IMR-90 (cell line): ENCODE measurements at regions not wholly inside any gene's neighbourhood (a gene's known extent, or its start where the extent isn't known, plus 50 kb on each side); places are given as distances from the start of the nearest gene placed in this dataset.

Experiments
- ATAC-seq: fragments of 200-7000 bp; cut with Tn5 transposase; 2 replicates; pipeline ENCODE4 v1.9.1; 2020; ENCODE audit warnings: low read depth, mild to moderate bottlenecking, moderate library complexity
- BruUV-seq: library from RNA; stranded (reverse); fragments of 400-500 nt; replicated peaks from 2 replicates; lab custom pipeline; 2021; lab: Mats Ljungman, UMichigan
- CTCF ChIA-PET: fragments of 300-600 bp; formaldehyde crosslinking; extraction: SDS; loops from one replicate; lab custom pipeline; 2021; ENCODE audit warnings: antibody characterized with exemption; lab: Yijun Ruan, JAX
- POLR2A ChIA-PET: fragments of 300-600 bp; sonication (Branson Sonifier 250); formaldehyde crosslinking; loops from one replicate; lab custom pipeline; 2022; ENCODE audit warnings: antibody characterized with exemption; ENCODE audit not compliant: unreplicated experiment; lab: Charles Lee
- DNase-seq: peaks from one replicate; pipeline ENCODE4 v3.0.0; 2013
- H2AFZ ChIP-seq: replicated peaks from 2 replicates; pipeline ENCODE3; 2013; ENCODE audit warnings: low read length, mild to moderate bottlenecking; ENCODE audit not compliant: poor library complexity
- H2AK5ac ChIP-seq: 2 replicates; pipeline ENCODE4 v1.6.1; 2013; ENCODE audit warnings: low read depth, low read length, inconsistent platforms
- H2AK9ac ChIP-seq: replicated peaks from 2 replicates; pipeline ENCODE3; 2013; ENCODE audit warnings: mild to moderate bottlenecking, low read depth, low read length, moderate library complexity; ENCODE audit not compliant: poor library complexity
- H2BK120ac ChIP-seq: 2 replicates; pipeline ENCODE4 v1.6.1; 2013; ENCODE audit warnings: low read depth, low read length, inconsistent platforms
- H2BK15ac ChIP-seq: 3 replicates; pipeline ENCODE4 v1.6.1; 2013; ENCODE audit warnings: low read depth, low read length, inconsistent platforms
- H2BK20ac ChIP-seq: 2 replicates; pipeline ENCODE4 v1.6.1; 2013; ENCODE audit warnings: low read depth, mild to moderate bottlenecking, inconsistent platforms, low read length, moderate library complexity
- H2BK5ac ChIP-seq: 2 replicates; pipeline ENCODE4 v1.6.1; 2013; ENCODE audit warnings: mild to moderate bottlenecking, low read depth, low read length, inconsistent platforms; ENCODE audit not compliant: poor library complexity, severe bottlenecking
- H3K14ac ChIP-seq: replicated peaks from 2 replicates; pipeline ENCODE4 v1.6.1; 2013; ENCODE audit warnings: low read depth, low read length, inconsistent platforms
- H3K18ac ChIP-seq: 2 replicates; pipeline ENCODE4 v1.6.1; 2013; ENCODE audit warnings: low read depth, low read length, control low read depth
- H3K23ac ChIP-seq: 2 replicates; pipeline ENCODE4 v1.6.1; 2013; ENCODE audit warnings: low read depth, low read length, inconsistent platforms
- H3K27ac ChIP-seq: 2 replicates; pipeline ENCODE4 v1.5.1; 2013; ENCODE audit warnings: mild to moderate bottlenecking, control low read depth, low read length; ENCODE audit not compliant: insufficient read depth
- H3K27me3 ChIP-seq: 2 replicates; pipeline ENCODE4 v1.6.1; 2013; ENCODE audit warnings: low read length; ENCODE audit not compliant: control insufficient read depth, insufficient read depth
- H3K36me3 ChIP-seq: 2 replicates; pipeline ENCODE4 v1.6.1; 2013; ENCODE audit warnings: low read length, mixed read lengths; ENCODE audit not compliant: control insufficient read depth, insufficient read depth
- H3K4ac ChIP-seq: 2 replicates; pipeline ENCODE4 v1.6.1; 2013; ENCODE audit warnings: low read depth, low read length, inconsistent platforms
- H3K4me1 ChIP-seq: 2 replicates; pipeline ENCODE4 v1.6.1; 2013; ENCODE audit warnings: low read length, mixed read lengths; ENCODE audit not compliant: control insufficient read depth, insufficient read depth
- H3K4me2 ChIP-seq: 2 replicates; pipeline ENCODE4 v1.6.1; 2013; ENCODE audit warnings: low read depth, mild to moderate bottlenecking, control low read depth, low read length, moderate library complexity
- H3K4me3 ChIP-seq: 2 replicates; pipeline ENCODE4 v1.5.1; 2013; ENCODE audit warnings: low read depth, mild to moderate bottlenecking, control low read depth, low read length, moderate library complexity; ENCODE audit not compliant: insufficient read depth
- H3K56ac ChIP-seq: 2 replicates; pipeline ENCODE4 v1.6.1; 2013; ENCODE audit warnings: low read length, inconsistent platforms; ENCODE audit not compliant: insufficient read depth; ENCODE audit errors: extremely low read depth
- H3K79me1 ChIP-seq, 2 experiments: 2 replicates each; pipeline ENCODE4 v1.6.1; 2013; ENCODE audit warnings: low read length in 2 of 2, inconsistent platforms in 1 of 2, low read depth in 1 of 2
- H3K9ac ChIP-seq: 2 replicates; pipeline ENCODE4 v1.6.1; 2013; ENCODE audit warnings: low read depth, low read length, control low read depth
- H3K9me1 ChIP-seq: 2 replicates; pipeline ENCODE4 v1.6.1; 2013; ENCODE audit warnings: low read length, inconsistent platforms; ENCODE audit not compliant: insufficient read depth
- H3K9me3 ChIP-seq: 2 replicates; pipeline ENCODE4 v1.6.1; 2013; ENCODE audit warnings: low read length; ENCODE audit not compliant: control insufficient read depth, insufficient read depth
- H4K20me1 ChIP-seq: 2 replicates; pipeline ENCODE4 v1.6.1; 2013; ENCODE audit warnings: low read length, inconsistent platforms; ENCODE audit not compliant: insufficient read depth
- H4K5ac ChIP-seq: 2 replicates; pipeline ENCODE4 v1.6.1; 2013; ENCODE audit warnings: mild to moderate bottlenecking, low read depth, low read length, control low read depth
- H4K8ac ChIP-seq, 2 experiments: 2 replicates each; pipeline ENCODE4 v1.6.1; 2013; ENCODE audit warnings: low read depth in 2 of 2, low read length in 2 of 2, control low read depth in 1 of 2, inconsistent platforms in 1 of 2
- H4K91ac ChIP-seq: 2 replicates; pipeline ENCODE4 v1.6.1; 2013; ENCODE audit warnings: low read depth, low read length, inconsistent platforms; ENCODE audit not compliant: insufficient read depth
- MAFK ChIP-seq: IDR thresholded peaks from 2 replicates; pipeline ENCODE4 v1.6.1; 2012; ENCODE audit warnings: low read depth, low read length, improper control_type of control experiment
- RFX5 ChIP-seq: IDR thresholded peaks from 2 replicates; pipeline ENCODE4 v1.8.0; 2012; ENCODE audit warnings: low read depth, mild to moderate bottlenecking, low read length, moderate library complexity
- WGBS, 2 experiments: methylation state at CpG; one replicate each; pipeline versions ENCODE4 v1.1.5 to v1.1.7; 2013; ENCODE audit warnings: missing lambda C conversion rate in 2 of 2; ENCODE audit not compliant: insufficient read length in 1 of 2; ENCODE audit errors: extremely low coverage in 2 of 2; 5-methylcytosine and 5-hydroxymethylcytosine counted together
- dilution Hi-C: fragments of 300-500 bp; cut with HindIII; formaldehyde crosslinking; loops from one replicate; pipeline ENCODE4 v1.14.3; 2018; ENCODE audit warnings: low sequenced_read_pairs; ENCODE audit not compliant: unreplicated experiment
- in situ Hi-C: fragments of 300-500 bp; cut with MboI; formaldehyde crosslinking; loops from 3 replicates; pipeline ENCODE4 v1.14.3; 2019; ENCODE audit warnings: low sequenced_read_pairs, inconsistent platforms, mixed read lengths
- intact Hi-C: fragments of 100-400 bp; cut with micrococcal nuclease; formaldehyde crosslinking; loops from 2 replicates; pipeline ENCODE4 v1.10.0; 2022
- TF ChIP-seq, protein P1 (sequence below): fragments of 150-350 bp; IDR thresholded peaks from 2 replicates; pipeline ENCODE4 v1.6.1; 2016; ENCODE audit warnings: low read depth, mild to moderate bottlenecking, low read length, moderate library complexity, borderline replicate concordance

DNA sequence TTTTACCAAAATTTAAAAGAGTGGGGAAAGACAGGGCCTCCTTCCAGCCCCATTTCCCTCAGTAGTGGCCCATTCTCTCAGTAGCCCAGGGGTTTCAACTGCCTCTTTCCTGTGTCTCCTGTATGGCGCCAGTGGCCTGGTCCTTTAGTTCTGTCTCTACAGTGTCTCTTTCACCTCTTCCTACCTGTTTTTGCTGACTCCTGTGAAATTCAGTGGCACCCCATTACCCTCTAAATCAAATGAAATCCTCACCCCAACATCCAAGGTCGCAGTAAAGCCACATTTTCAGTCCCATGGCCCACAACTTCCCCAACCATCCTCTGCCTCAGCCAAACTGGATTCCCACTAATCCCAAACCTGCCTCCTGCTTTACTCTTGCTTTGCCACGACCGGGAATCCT lies 200.7 kb downstream of the IPMK start:
- ChIA-PET CTCF (no interaction called here), POLR2A (no interaction called here)
- H4K8ac ChIP-seq, result no peak overlapping the region
- no peak overlapping the region for H2BK20ac ChIP-seq
- H3K14ac ChIP-seq, result no peak overlapping the region
- H3K27ac ChIP-seq, result no peak overlapping the region
- H3K27me3 ChIP-seq, result peaks cover 2% of the 10 kb centered on the region; the same call in 1 of the 2 replicates
- intact Hi-C loops (loop anchor here (5.0 to 10.0 kb wide), 2 partner anchors 192 to 485 kb away; no protein-coding TSS in a partner anchor), in situ Hi-C loops (loop anchor here (10.0 to 25.0 kb wide), 2 partner anchors 355 to 722 kb away; no protein-coding TSS in a partner anchor), dilution Hi-C loops (no loop called here)
- H2BK120ac ChIP-seq, result no peak overlapping the region
- 44% methylated on average over 2 of the region's 4 CpGs; no CpG with 5 or more reads in 1 of the 2 experiments for WGBS, 2 experiments
- TF ChIP-seq RFX5 (no peak), MAFK (peak; percentile 79)
- TF ChIP-seq, protein P1, sequence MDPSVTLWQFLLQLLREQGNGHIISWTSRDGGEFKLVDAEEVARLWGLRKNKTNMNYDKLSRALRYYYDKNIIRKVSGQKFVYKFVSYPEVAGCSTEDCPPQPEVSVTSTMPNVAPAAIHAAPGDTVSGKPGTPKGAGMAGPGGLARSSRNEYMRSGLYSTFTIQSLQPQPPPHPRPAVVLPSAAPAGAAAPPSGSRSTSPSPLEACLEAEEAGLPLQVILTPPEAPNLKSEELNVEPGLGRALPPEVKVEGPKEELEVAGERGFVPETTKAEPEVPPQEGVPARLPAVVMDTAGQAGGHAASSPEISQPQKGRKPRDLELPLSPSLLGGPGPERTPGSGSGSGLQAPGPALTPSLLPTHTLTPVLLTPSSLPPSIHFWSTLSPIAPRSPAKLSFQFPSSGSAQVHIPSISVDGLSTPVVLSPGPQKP, result no peak
- H3K18ac ChIP-seq, result no peak overlapping the region
- H3K9ac ChIP-seq, result no peak overlapping the region
- H3K23ac ChIP-seq, result no peak overlapping the region
- H2AK5ac ChIP-seq, result no peak overlapping the region
- no peak overlapping the region for H4K5ac ChIP-seq
- no peak overlapping the region for H2AFZ ChIP-seq
- H3K9me3 ChIP-seq, result no peaks in the 10 kb centered on the region
- H3K79me1 ChIP-seq, result no peaks in the 10 kb centered on the region
- H3K4me2 ChIP-seq, result no peak overlapping the region
- H3K4me3 ChIP-seq, result no peak overlapping the region
- DNase-seq, result no peak
- H2AK9ac ChIP-seq, result no peak overlapping the region
- BruUV-seq, result no TSS peak
- H3K4me1 ChIP-seq, result no peaks in the 10 kb centered on the region
- no peak overlapping the region for H3K56ac ChIP-seq
- no peaks in the 10 kb centered on the region for H3K36me3 ChIP-seq
- no peaks in the 10 kb centered on the region for H3K9me1 ChIP-seq
- no peak overlapping the region for H3K4ac ChIP-seq
- no peak overlapping the region for H4K91ac ChIP-seq
- ATAC-seq, result no peak
- H2BK15ac ChIP-seq, result no peak overlapping the region
- no peak overlapping the region for H2BK5ac ChIP-seq
- H4K20me1 ChIP-seq, result no peaks in the 10 kb centered on the region
